GM23248 (cell line): ENCODE measurements at regions not wholly inside any gene's neighbourhood (a gene's known extent, or its start where the extent isn't known, plus 50 kb on each side); places are given as distances from the start of the nearest gene placed in this dataset.

Experiments used
- EZH2 ChIP-seq: fragments of 200-600 bp; sonication (generic); IDR thresholded peaks from 2 replicates; pipeline ENCODE4 v1.6.1; 2018; ENCODE audit warnings: antibody characterized with exemption, mild to moderate bottlenecking; ENCODE audit not compliant: insufficient read depth, poor library complexity, severe bottlenecking
- EZH2phosphoT487 ChIP-seq: fragments of 200-600 bp; sonication (generic); IDR thresholded peaks from 2 replicates; pipeline ENCODE4 v1.6.1; 2018; ENCODE audit warnings: antibody characterized with exemption, moderate library complexity, mild to moderate bottlenecking, low read depth; ENCODE audit not compliant: insufficient read depth

GRCh38 chr5:147063943-147064342 lies 170.9 kb upstream of the STK32A start:
- TF ChIP-seq EZH2 (no peak), EZH2phosphoT487 (no peak)
